ENCODE measurements at regions not wholly inside any gene's neighbourhood (a gene's known extent, or its start where the extent isn't known, plus 50 kb on each side); places are given as distances from the start of the nearest gene placed in this dataset.
"Not testable (repeated sequence)": the region's sequence is repeated elsewhere in the genome, so short reads cannot be mapped to it uniquely, and the experiment has no call there.

DNA sequence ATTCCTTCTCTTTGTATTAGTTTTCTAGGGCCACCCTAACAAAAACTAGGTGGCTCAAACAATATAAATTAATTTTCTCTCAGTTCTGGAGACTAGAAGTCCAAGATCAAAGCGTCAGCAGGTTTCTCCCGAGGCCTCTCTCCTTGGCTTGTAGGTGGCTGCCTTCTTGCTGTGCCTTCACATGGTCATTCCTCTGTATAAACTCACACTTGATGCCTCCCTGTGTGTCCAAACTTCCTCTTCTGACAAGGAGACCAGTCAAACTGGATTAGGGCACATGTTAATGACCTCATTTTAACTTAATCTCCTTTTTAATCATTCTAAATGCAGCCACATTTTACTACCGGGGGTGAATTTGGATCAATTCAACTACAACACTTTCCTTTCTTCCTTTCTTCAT lies 691.1 kb downstream of the DIPK2A start:
- DNase-seq = no peak

DNA sequence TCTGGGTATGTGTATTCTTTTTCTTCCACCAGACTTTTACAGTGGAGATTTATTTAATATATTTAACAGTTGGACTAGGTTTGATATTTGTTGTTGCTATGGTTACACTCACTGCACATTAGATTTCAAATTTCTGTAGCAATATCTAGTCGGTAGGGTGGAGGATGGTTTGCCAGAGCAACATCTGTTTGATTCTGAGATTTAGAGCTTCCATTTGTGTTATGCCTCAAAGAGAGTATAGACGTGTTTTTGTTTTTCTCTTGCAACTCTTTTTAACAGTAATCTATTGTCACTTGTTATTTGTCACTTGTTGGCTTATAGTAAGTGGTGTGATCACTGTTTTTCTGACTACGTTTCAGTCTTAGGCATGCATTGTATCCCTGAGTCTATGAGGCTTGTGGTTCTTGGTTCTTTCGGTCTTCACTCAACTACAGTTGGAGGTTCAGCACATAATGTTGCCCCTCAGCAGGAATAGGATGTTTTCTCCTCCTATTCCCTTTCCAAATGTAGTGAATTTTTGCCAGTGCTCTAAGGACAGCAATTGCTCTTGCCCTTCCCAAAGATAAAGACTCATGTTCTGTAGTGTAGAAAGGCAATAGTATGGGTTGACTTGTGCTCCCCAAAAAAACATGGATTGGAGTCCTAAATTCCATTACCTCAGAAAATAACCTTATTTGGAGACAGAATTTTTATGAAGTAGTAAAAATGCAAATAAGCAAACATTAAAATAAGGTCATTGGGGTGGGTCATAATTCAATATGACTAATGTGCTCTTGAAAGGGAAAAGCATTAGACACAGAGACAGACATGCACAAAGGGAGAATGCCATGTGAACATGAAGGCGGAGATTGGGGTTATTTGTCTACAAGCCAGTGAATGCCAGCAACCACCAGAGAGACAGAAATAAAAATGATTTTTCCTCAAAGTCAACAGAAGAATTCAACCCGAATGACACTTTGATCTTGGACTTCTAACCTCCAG lies 692.1 kb downstream of the DIPK2A start:
- no peak for DNase-seq

DNA sequence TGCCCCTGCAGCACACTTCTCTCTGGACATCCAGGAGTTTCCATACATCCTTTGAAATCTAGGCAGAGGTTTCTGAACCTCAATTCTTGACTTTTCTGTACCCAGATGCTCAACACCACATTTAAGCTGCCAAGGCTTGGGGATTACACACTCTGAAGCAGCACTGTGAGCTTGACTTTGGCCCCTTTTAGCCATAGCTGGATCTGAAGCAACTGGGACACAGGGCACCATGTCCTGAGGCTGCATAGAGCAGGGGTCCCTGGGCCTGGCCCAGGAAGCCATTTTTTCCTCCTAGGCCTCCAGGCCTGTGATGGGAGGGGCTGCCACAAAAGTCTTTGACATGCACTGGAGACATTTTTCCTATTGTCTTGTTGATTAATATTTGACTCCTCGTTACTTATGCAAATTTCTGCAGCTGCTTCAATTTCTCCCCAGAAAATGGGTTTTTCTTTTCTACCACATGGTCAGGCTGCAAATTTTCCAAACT lies 694.0 kb downstream of the DIPK2A start:
- no peak for DNase-seq

DNA sequence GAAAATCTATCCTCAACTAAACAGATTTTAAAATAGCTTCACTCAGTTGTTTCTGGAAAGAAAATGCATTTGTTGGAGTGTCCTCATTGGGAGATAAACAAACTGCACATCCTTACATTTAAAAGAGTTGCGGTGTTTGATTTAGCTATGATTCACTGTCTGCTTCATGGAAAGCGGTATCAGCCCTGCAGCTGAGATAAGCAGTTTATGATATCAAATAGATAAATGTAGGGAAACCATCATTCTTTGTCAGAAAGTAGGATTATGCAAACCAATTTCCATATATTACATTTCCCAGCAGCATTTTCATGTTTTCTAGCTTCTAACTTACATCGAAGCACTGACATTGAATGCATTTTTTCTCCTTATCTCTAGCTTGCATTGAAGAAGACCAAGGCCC lies 698.9 kb downstream of the DIPK2A start:
- DNase-seq = no peak

DNA sequence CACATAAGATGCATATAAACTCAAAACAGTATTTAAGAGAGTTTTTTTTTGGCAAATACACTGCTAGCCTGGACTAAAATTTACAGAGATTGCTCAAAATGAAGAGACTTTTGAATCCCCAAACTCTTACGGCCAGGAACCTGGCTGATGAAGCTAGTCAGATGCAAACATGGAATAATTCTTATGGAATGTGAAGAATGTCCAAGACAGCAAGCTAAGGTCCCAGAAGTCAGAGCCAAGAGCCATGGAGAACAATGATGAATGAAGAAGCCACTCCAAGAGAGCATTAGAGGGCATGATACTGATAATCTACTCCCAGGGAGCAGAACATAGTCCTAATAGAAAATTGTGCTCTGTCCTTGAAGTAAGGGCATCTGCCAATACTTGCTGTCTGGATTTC lies 705.5 kb downstream of the DIPK2A start:
- no peak for DNase-seq

DNA sequence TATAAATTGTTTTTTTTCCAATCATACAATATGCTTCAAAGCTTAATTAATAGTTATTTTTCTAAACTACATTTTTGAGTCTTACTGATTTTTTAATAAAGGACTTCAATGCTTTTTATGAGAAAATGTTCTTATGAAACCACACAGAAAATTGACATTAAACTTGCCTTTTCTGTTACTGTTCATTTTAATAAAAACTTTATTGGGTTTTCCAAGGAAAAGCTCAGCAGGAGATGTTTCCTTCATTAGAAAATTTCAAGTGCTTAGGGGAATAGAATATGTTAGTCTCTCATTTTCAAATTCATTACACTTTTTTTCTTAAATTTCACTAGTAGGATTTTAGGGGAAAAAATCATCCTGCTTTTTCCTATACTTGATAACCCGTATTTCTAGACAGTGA lies 711.4 kb downstream of the DIPK2A start:
- no peak for DNase-seq

DNA sequence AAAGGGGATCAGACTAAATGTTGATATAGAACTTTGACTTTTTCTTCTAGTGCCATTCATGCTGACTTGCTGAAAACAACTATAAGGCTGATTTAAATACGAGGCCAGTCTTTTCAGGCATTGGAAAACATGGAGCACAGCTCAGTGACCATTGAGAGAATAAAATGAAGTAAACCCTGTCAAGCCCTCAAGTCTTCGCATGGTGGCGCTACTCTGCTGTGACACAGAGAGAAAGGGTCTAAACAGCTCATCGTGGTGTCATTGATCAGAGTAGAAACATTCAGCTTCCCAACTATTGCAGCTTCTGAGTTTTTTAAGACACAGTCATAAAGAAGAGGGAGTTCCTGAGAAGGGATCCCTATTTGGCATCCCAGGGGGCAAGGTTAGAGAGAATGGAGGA lies 716.2 kb downstream of the DIPK2A start:
- DNase-seq = no peak

DNA sequence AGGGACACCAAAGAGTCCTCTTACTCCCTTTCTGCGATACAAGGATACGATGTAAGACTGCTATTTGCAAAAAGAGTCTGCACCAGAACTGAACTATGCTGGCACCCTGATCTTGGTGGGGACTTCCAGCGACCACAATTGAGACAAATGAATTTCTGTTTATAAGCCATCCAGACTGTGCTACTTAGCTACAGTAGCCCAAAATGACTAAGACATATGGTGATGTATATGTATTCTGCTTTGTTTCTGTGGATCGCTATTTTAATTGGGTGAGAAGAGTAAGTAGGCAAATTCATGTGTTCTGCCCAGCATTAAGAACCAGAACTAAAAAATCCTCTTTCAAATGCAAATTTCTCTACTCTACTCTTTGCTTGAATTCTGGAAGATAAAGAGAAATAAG lies 720.9 kb downstream of the DIPK2A start:
- no peak for DNase-seq

DNA sequence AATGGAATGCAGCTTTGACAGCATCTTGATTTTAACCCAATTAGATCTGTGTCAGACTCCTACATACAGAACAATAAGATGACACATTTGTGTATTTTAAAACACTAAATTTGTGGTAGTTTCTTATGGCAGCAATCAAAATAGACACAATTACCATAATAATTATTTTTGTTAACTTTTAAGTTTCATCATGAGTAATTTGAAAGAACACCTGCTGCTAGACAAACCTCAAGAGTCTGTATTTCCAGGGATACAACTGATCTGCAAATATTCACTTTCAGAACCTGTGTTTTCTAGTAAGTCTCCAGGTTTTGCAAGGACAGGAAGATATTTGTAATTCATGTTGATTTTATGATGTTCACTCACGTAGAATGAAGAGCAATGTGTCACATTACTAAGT lies 736.8 kb downstream of the DIPK2A start:
- no peak for DNase-seq

DNA sequence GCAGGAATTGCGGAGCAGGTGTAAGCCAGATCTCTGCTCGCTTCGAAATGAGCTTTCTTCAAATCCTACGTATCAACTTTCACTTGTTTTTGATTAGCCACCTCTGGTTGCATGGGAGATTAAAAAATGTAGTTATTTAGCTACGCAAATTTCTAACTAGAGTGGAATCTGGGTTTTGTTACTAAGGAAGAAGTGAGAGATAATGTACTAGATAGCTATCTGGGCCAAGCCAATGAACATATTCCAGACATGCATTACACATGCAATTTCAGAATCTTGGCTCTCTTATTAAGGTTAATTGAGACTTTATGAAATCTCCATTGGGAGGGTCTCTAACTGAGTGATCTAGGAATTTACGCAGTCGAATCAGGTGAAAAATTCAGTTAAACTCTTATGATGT lies 765.7 kb downstream of the DIPK2A start:
- DNase-seq = no peak

DNA sequence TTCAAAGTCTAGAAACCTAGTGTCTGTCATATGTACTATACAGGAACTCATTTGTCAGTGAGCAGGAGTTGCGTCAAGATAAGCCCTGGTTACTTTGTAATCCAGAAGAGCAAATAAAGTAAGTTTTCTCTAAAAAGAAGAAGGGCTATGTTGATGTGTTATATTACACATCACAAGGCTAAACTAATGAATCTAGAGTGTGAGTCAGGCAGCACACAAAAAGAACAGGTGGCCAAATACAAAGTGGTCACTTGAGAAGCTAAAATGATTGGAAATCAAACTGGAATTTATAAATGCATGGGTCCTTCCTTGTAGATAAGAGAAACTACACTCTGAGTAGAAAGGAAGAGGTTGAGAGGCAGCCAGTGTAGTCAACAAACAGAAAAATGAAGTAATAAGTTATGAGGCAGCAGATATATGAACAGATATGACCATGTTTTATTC lies 771.6 kb downstream of the DIPK2A start:
- DNase-seq = no peak

DNA sequence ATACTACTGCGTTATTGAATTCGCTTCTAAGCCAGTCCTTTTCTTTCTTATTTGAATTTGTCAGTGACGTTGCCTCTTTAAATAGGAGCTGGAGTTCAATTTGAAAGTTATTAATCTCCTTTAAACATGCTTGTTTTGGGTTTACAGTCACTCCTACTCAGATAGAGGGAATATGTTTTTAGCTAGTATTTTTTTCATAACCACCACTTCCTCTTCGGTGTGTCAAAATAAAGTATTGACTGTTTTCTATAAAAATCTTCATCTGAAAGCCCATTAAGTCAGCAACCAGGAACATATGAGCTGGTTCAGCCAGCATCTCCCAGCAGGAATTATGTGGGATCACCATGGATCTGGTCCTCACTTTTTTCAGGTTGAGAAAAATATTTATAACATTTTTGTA lies 772.9 kb downstream of the DIPK2A start:
- no peak for DNase-seq

DNA sequence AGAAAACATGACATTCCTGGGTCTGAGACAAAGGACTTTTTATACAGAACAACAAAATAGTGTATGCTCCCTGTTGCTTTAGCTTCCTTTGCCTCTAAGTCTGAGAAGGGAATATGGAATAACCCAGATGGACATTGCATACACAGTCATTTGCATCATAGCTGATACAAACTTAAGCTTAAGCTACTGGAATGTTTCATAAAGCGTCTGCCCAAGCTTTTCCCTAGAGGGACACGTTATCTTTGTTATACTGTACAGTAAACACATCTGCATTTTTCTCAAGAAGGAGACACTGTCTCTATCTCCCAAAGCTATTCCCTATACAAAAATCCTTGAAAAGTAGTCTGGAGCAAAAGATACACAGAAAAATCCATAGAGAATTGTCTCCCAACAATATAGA lies 775.0 kb downstream of the DIPK2A start:
- DNase-seq = no peak

DNA sequence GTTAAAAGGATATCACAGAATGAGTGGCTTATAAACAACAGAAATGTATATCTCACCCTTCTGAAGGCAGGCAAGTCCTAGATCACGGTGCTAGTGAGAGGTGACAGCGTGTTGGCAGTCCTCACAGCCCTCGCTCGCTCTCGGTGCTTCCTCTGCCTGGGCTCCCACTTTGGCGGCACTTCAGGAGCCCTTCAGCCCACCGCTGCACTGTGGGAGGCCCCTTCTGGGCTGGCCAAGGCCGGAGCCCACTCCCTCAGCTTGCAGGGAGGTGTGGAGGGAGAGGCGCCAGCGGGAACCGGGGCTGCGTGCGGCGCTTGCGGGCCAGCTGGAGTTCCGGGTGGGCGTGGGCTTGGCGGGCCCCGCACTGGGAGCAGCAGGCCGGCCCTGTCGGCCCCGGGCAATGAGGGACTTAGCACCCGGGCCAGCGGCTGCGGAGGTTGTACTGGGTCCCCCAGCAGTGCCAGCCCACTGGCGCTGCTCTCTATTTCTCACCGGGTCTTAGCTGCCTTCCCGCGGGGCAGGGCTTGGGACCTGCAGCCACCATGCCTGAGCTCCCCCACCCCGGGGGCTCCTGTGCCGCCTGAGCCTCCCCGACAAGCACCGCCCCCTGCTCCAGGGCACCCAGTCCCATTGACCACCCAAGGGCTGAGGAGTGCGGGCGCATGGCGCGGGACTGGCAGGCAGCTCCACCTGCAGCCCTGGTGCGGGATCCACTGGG lies 778.1 kb downstream of the DIPK2A start:
- not testable (repeated sequence) for DNase-seq

DNA sequence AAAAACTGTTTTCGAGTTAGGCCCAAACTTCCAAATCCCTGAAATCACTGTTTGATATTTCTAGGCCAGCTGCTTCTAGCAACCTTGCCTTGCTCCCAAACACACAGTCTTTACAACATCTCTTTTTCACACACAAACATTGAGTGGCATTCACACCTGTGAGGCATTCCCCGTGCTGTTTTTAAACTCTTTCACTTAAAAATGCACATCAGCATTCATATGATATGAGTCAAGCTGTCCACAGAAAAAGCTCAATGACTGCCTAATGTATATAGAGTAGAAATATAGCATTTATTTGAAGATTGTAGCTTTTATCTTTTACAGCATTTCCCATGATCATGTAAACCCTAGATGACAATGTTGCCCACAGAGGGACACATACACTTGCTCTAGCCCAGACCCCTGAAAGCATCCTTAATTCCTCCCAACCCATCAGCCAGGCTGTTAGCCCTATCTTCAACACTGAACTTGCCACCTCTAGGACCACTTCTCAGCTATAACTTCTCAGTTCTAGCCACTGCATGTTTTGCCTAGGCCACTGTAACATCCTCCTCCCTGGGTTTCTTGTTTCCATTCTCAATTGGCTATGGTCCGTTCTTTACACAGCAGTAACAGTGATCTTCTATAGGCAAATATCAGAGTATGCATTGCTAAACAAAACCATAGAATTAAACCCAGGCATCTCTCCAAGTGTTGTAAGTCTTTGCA lies 782.6 kb downstream of the DIPK2A start:
- no peak for DNase-seq

DNA sequence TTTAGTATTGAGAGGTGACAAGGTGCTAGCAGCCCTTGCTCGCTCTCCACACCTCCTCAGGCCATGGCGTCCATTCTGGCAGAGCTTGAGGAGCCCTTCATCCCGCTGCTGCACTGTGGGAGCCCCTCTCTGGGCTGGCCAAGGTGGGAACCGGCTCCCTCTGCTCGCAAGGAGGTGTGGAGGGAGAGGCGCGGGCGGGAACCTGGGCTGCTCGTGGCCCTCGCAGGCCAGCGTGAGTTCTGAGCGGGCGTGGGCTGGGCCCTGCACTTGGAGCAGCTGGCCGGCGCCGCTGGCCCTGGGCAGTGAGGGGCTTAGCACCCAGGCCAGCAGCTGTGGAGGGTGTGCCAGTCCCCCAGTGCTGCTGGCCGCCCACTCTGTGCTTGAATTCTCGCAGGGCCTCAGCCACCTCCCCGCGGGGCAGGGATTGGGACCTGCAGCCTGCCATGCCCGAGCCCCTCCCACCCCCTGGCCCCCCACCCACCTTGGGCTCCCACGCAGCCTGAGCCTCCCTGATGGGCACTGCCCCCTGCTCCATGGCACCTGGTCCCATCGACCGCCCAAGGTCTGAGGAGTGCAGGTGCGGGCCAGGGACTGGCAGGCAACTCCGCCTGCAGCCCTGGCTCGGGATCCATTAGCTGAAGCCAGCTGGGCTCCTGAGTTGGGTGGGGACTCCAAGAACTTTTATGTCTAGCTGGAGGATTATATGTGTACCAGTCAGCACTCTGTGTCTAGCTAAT lies 785.2 kb downstream of the DIPK2A start:
- no peak for DNase-seq

DNA sequence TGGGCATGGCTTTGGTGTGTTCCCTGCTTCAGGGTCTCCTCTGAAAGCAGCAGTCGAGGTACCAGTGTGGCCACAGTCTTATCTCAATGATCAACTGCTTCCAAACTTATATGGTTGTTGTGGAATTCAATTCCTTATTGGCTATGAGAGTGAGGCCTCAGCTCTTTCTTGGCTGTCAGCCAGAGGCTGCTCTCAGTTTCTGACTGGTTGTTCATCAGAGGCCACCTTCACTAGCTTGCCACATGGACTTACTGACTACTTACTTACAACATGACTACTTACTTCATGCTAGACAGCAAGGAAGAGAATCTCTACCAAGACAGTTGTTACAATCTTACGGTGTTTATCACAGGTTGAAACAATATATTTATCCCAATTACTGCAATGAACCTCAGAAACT lies 789.2 kb downstream of the DIPK2A start:
- DNase-seq = no peak

DNA sequence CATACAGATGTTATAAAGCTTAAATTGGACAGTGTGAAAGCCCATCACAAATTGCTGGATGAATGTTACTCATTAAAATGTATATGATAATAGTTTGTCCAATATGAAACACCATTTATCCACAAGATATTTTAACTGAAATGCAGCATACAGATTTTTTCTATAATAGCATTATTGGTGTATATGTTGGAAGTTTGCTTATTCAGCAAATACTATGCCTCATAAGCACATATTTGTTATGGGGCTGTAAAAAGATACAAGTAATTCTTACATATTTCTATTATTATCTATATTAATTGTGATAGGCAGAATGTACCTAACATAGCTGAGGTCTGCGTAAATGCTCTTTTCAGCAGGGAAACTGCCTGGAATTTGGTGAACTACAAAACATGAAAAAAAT lies 790.5 kb downstream of the DIPK2A start:
- no peak for DNase-seq

DNA sequence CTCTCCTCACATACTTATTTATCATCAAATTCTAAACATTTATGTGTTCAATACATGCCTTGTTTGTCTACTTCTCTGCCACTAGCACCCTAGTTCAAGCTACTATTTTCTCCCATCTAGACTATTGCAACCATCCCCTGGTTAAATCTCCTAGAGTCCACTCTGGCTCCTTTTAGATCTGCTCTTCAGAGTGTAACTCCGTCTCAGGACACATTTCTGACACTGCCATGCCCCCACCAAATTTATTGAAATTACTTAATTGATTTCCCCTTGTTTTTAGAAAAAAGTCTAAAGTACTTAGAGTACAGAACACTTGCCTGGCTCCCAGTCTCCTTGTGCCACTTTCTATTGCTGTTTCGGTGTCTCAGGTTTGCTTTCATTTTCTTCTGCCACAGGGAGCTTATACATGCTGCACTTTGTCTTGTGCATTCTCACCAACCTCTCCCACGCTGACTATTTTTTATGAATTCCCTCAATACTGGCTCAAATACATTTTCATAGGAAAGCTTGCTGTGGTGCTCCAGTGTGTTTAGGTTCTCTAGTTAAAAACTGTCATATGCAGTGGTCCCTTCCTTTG lies 792.3 kb downstream of the DIPK2A start:
- DNase-seq = no peak

DNA sequence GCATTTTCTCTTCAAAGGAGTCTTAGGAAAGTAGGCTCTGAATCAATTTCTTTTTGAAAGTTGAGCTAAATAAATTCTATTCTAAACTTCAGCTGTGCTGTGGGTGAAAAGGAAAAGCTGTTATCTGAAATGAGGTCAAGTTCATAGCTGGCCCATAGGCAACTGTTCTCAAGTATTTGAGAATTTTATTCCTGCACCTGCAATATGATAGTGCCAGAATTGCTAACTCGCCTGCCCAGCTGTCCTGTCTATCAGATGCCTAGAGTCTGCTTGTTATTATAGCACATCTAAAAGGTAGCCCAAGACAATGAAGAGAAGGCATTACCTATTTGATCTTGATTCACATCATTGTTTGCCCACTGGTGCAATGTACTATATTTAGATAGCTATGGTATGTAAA lies 798.7 kb downstream of the DIPK2A start:
- DNase-seq = no peak

DNA sequence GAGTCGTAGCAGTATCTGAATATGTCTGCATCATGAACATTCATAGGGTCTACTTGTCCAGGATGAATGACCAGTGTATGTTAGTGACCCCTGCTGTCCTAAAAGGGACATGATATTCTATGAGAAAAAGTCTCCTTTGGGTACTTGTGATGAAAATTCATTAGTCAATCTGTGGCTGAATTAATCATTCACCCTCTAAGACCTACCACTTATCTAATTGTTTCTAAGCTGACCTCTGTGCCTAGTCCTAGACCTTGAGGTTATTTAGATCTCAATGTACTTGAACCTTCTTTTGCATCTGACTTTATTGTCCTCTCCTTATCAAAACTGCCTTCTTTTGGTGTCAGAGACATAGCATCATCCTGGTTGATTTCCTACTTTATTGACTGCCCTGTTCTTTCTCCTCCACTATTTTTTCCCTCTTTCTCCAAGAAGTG lies 799.3 kb downstream of the DIPK2A start:
- no peak for DNase-seq

DNA sequence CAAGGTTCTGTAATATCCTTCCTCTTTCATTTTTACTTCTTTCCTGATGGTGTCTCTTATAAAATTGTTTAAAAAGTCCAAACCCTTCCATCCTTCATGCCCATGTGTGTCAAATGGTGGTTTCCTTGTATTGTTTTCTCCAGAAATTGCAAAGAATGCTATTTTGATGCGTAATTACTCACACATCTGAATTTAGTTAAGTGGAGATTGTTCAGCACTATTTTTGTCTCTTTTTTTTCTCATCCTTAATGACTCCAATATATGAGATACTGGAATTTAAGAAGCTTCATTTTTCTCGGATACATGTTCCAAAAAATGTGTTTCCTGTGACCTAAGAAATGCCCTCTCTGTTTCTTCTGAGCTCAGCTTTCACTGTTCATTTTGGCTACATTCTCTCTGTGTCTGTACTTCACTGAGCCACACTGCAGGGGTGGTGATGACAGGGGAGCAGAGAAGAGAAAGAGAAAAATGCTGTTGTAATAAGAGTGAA lies 799.8 kb downstream of the DIPK2A start:
- no peak for DNase-seq

Data from activated CD4-positive, alpha-beta T cell treated with anti-CD3 and anti-CD28 coated beads, Interleukin-10, Interleukin-2, amounts not matched to agents 100 ng/mL and 50 ng/mL, durations not matched to agents 16 hours and 8 hours (primary cell).